A549 (cell line): ENCODE measurements at regions not wholly inside any gene's neighbourhood (a gene's known extent, or its start where the extent isn't known, plus 50 kb on each side); places are given as distances from the start of the nearest gene placed in this dataset.

Experiments
- CHD4 ChIP-seq: fragments of 200-600 bp; sonication (generic); IDR thresholded peaks from 2 replicates; pipeline ENCODE4 v1.6.1; 2016; ENCODE audit warnings: antibody characterized with exemption, mild to moderate bottlenecking, borderline replicate concordance
- KDM1A ChIP-seq: fragments of 200-600 bp; sonication (generic); IDR thresholded peaks from 2 replicates; pipeline ENCODE4 v1.6.1; 2016; ENCODE audit warnings: low read depth, mild to moderate bottlenecking
- MYC ChIP-seq: IDR thresholded peaks from 2 replicates; pipeline ENCODE4 v1.6.1; 2012; ENCODE audit warnings: mild to moderate bottlenecking, inconsistent platforms, low read length, improper control_type of control experiment, borderline replicate concordance
- RAD21 ChIP-seq, 2 experiments: fragments of >200 bp in 1 of 2; sonication (Bioruptor Twin) in 1 of 2; formaldehyde crosslinking in 1 of 2; IDR thresholded peaks in 1 of 2; conservative IDR thresholded peaks in 1 of 2; 2 replicates in 1 of 2; 3 replicates in 1 of 2; pipeline ENCODE4 v1.6.1; 2012 to 2018; ENCODE audit warnings: inconsistent platforms in 1 of 2
- TP53 ChIP-seq: fragments of 250-450 bp; sonication (Bioruptor Pico); IDR thresholded peaks from 2 replicates; pipeline ENCODE4 v1.5.0; 2021; ENCODE audit warnings: mild to moderate bottlenecking, moderate library complexity
- TF ChIP-seq, protein P1 (sequence below): fragments of >200 bp; sonication (Bioruptor Twin); formaldehyde crosslinking; IDR thresholded peaks from 3 replicates; pipeline ENCODE4 v1.5.1; 2016
- TF ChIP-seq, protein P2 (sequence below): fragments of 200-600 bp; sonication (generic); IDR thresholded peaks from 2 replicates; pipeline ENCODE4 v1.6.1; 2016; ENCODE audit warnings: antibody characterized with exemption, mild to moderate bottlenecking, moderate library complexity
- TF ChIP-seq, protein P3 (sequence below): fragments of 250-450 bp; sonication (Bioruptor Pico); IDR thresholded peaks from 2 replicates; pipeline ENCODE4 v1.5.0; 2021; ENCODE audit warnings: mild to moderate bottlenecking, moderate library complexity, borderline replicate concordance
- TF ChIP-seq, protein P4 (sequence below): IDR thresholded peaks from 2 replicates; pipeline ENCODE4 v1.6.1; 2012

DNA sequence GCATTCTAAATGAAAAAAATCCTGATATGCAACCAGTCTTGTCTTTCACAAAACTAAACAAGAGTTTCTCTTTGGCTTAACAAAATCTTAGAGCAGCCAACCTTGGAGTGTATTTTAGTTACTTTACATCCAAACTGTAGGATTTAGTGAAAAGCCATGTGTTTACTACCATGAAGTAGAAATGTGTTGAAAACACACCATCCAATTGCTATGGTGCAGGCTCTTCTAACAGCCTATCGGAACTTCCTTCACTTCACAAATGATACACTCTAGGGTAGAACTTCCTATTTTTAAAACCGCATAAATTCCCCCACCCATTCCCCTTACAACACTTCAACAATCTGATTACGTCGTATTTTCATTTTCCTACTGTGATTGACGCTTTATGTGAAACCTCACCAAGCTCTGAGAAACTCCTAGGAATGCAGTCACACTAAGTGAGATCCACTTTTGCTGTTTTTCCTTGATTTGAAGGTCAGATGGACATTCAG, 74.4 kb upstream of the MAP4K4 start:
- TF ChIP-seq, protein P1, sequence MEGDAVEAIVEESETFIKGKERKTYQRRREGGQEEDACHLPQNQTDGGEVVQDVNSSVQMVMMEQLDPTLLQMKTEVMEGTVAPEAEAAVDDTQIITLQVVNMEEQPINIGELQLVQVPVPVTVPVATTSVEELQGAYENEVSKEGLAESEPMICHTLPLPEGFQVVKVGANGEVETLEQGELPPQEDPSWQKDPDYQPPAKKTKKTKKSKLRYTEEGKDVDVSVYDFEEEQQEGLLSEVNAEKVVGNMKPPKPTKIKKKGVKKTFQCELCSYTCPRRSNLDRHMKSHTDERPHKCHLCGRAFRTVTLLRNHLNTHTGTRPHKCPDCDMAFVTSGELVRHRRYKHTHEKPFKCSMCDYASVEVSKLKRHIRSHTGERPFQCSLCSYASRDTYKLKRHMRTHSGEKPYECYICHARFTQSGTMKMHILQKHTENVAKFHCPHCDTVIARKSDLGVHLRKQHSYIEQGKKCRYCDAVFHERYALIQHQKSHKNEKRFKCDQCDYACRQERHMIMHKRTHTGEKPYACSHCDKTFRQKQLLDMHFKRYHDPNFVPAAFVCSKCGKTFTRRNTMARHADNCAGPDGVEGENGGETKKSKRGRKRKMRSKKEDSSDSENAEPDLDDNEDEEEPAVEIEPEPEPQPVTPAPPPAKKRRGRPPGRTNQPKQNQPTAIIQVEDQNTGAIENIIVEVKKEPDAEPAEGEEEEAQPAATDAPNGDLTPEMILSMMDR = no peak
- no peak for TF ChIP-seq MYC
- no peak for TF ChIP-seq KDM1A
- TF ChIP-seq, protein P2, sequence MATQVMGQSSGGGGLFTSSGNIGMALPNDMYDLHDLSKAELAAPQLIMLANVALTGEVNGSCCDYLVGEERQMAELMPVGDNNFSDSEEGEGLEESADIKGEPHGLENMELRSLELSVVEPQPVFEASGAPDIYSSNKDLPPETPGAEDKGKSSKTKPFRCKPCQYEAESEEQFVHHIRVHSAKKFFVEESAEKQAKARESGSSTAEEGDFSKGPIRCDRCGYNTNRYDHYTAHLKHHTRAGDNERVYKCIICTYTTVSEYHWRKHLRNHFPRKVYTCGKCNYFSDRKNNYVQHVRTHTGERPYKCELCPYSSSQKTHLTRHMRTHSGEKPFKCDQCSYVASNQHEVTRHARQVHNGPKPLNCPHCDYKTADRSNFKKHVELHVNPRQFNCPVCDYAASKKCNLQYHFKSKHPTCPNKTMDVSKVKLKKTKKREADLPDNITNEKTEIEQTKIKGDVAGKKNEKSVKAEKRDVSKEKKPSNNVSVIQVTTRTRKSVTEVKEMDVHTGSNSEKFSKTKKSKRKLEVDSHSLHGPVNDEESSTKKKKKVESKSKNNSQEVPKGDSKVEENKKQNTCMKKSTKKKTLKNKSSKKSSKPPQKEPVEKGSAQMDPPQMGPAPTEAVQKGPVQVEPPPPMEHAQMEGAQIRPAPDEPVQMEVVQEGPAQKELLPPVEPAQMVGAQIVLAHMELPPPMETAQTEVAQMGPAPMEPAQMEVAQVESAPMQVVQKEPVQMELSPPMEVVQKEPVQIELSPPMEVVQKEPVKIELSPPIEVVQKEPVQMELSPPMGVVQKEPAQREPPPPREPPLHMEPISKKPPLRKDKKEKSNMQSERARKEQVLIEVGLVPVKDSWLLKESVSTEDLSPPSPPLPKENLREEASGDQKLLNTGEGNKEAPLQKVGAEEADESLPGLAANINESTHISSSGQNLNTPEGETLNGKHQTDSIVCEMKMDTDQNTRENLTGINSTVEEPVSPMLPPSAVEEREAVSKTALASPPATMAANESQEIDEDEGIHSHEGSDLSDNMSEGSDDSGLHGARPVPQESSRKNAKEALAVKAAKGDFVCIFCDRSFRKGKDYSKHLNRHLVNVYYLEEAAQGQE = no peak
- TF ChIP-seq, protein P3, sequence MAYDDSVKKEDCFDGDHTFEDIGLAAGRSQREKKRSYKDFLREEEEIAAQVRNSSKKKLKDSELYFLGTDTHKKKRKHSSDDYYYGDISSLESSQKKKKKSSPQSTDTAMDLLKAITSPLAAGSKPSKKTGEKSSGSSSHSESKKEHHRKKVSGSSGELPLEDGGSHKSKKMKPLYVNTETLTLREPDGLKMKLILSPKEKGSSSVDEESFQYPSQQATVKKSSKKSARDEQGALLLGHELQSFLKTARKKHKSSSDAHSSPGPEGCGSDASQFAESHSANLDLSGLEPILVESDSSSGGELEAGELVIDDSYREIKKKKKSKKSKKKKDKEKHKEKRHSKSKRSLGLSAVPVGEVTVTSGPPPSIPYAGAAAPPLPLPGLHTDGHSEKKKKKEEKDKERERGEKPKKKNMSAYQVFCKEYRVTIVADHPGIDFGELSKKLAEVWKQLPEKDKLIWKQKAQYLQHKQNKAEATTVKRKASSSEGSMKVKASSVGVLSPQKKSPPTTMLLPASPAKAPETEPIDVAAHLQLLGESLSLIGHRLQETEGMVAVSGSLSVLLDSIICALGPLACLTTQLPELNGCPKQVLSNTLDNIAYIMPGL (CRISPR knock-in tag) = no peak
- TF ChIP-seq, protein P4, sequence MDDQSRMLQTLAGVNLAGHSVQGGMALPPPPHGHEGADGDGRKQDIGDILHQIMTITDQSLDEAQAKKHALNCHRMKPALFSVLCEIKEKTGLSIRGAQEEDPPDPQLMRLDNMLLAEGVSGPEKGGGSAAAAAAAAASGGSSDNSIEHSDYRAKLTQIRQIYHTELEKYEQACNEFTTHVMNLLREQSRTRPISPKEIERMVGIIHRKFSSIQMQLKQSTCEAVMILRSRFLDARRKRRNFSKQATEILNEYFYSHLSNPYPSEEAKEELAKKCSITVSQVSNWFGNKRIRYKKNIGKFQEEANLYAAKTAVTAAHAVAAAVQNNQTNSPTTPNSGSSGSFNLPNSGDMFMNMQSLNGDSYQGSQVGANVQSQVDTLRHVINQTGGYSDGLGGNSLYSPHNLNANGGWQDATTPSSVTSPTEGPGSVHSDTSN = no peak
- no peak for TF ChIP-seq CHD4
- TF ChIP-seq RAD21 (conservative IDR thresholded peaks at IDR 0.05 in 1 of 2, IDR thresholded peaks at IDR 0.05 in 1 of 2) = no peak
- no peak for TF ChIP-seq TP53 (CRISPR knock-in tag)
